Stomach smooth muscle (tissue), 2 donors: ENCODE measurements at regions not wholly inside any gene's neighbourhood (a gene's known extent, or its start where the extent isn't known, plus 50 kb on each side); places are given as distances from the start of the nearest gene placed in this dataset.

Experiments
- H3K27ac ChIP-seq: one replicate; pipeline ENCODE4 v1.7.0; 2013; ENCODE audit warnings: mild to moderate bottlenecking, low read length, inconsistent platforms
- H3K27me3 ChIP-seq, 2 donors: one replicate each; pipeline ENCODE4 v1.7.0; 2013; ENCODE audit warnings: low read length in 2 of 2; ENCODE audit not compliant: insufficient read depth in 2 of 2, control insufficient read depth in 1 of 2
- H3K36me3 ChIP-seq, 2 donors: one replicate each; pipeline ENCODE4 v1.7.0; 2013; ENCODE audit warnings: low read length in 2 of 2; ENCODE audit not compliant: control insufficient read depth in 2 of 2, insufficient read depth in 2 of 2
- H3K4me1 ChIP-seq: one replicate; pipeline ENCODE4 v1.7.0; 2013; ENCODE audit warnings: low read length; ENCODE audit not compliant: control insufficient read depth, insufficient read depth
- H3K4me3 ChIP-seq, 2 donors: one replicate each; pipeline ENCODE4 v1.7.0; 2013; ENCODE audit warnings: low read length in 2 of 2
- H3K9ac ChIP-seq, 2 donors: one replicate each; pipeline ENCODE4 v1.7.0; 2013; ENCODE audit warnings: low read length in 2 of 2, mild to moderate bottlenecking in 1 of 2
- H3K9me3 ChIP-seq, 2 donors: one replicate each; pipeline ENCODE4 v1.7.0; 2013; ENCODE audit warnings: low read length in 2 of 2; ENCODE audit not compliant: control insufficient read depth in 2 of 2
- donor health status: healthy.
- donor health status: Pancreatic carcinoma.

DNA sequence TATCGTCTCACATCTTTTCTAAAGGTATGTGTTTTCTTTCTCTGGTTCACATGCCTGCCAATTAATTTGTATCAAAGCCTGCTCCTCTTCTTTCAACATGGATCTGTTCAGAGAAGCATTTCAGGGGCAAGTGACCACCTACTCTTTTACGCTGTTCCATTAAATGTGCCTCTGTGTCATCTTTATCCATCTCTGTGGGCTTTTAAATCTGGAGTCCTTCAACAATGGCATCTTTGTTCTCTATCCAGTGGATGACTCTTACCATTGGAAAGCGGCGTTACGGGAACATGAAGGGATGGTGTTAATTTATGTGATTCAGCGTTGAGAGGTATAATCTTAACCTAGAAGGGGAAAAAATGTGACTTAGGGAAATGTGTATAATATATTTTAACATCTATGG lies 92.7 kb upstream of the CFAP20DC start:
- H3K36me3 ChIP-seq, result no peaks in the 10 kb centered on the region

GRCh38 chr3:59138966-59139365 lies 89.1 kb upstream of the CFAP20DC start:
- Histone ChIP-seq H3K27ac (no peak overlapping the region), H3K36me3 (no peaks in the 10 kb centered on the region), H3K4me3 (no peak overlapping the region), H3K4me1 (no peaks in the 10 kb centered on the region), H3K9me3 (no peaks in the 10 kb centered on the region), H3K27me3 (no peaks in the 10 kb centered on the region), H3K9ac (no peak overlapping the region)

More for the DNA sequence above, 92.7 kb upstream of the CFAP20DC start:
- no peaks in the 10 kb centered on the region for H3K9me3 ChIP-seq
- H3K4me3 ChIP-seq, result no peak overlapping the region
- H3K27me3 ChIP-seq, result no peaks in the 10 kb centered on the region
- H3K9ac ChIP-seq, result no peak overlapping the region
- no peaks in the 10 kb centered on the region for H3K4me1 ChIP-seq
- H3K27ac ChIP-seq, result no peak overlapping the region

DNA sequence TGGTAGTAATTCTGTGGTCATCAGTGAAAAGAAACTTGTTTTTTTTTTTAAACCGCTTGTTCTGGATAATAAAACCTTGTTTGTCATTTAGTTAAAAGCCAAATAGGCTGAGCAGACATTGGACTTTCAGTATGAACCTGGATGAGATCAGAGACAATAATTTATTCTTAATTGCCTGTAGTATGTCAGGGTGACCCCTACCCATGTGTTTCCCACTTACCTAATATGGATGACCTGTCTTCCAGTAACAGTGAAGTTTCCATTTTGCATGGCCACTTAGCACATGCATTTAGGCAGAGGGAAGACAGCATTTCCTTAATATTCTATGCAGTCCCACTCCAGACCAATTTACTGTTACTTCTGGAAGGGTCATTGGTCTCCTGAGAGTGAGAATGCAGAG lies 87.6 kb upstream of the CFAP20DC start:
- Histone ChIP-seq H3K9me3 (no peaks in the 10 kb centered on the region), H3K27me3 (no peaks in the 10 kb centered on the region), H3K4me3 (no peak overlapping the region), H3K9ac (no peak overlapping the region), H3K4me1 (no peaks in the 10 kb centered on the region), H3K36me3 (no peaks in the 10 kb centered on the region), H3K27ac (no peak overlapping the region)

DNA sequence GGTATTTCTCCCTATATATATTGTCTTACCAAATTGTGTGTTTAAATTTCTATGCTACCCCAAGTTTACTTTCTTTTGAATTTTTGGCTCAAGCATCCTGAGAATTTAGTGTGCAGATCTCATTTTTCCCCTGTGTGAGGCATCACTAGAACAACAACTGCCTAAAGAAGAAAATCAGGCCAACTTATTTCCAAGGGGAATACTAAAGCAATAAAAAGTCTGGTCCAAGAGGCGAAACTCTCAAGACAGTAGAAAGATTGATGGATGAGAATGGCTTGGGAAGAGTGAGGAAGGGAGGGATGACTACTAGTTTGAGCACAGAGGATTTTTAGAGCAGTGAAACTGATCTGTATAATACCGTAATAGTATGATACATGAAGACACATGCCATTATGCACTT lies 86.3 kb upstream of the CFAP20DC start:
- Histone ChIP-seq H3K9me3 (no peaks in the 10 kb centered on the region), H3K9ac (no peak overlapping the region), H3K4me1 (no peaks in the 10 kb centered on the region), H3K36me3 (no peaks in the 10 kb centered on the region), H3K27me3 (no peaks in the 10 kb centered on the region), H3K27ac (no peak overlapping the region), H3K4me3 (no peak overlapping the region)

DNA sequence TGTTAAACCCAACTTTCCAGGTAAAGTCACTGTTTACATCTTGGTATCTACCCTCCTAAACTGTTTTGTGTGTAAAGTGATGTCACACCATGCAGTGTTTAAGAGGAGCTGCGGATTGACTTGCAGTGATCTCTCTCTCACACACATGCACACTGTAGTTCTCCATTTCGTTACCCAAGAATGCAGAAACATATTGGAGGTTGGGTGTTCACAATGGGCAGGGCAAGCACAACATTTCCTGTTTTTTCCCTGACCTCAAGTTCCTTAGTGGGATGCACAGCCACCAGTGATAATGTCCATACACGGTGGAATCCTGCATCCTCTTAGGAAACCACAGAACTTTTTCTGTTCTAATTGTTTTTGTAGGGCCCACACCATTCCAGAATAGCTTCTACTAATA lies 85.3 kb upstream of the CFAP20DC start:
- Histone ChIP-seq H3K4me1 (no peaks in the 10 kb centered on the region), H3K9me3 (no peaks in the 10 kb centered on the region), H3K27me3 (no peaks in the 10 kb centered on the region), H3K27ac (no peak overlapping the region), H3K9ac (no peak overlapping the region), H3K36me3 (no peaks in the 10 kb centered on the region), H3K4me3 (no peak overlapping the region)

GRCh38 chr3:59133311-59133710 lies 83.5 kb upstream of the CFAP20DC start:
- Histone ChIP-seq H3K36me3 (no peaks in the 10 kb centered on the region), H3K9ac (no peak overlapping the region), H3K9me3 (no peaks in the 10 kb centered on the region), H3K4me1 (no peaks in the 10 kb centered on the region), H3K4me3 (no peak overlapping the region), H3K27ac (no peak overlapping the region), H3K27me3 (no peaks in the 10 kb centered on the region)

- Histone ChIP-seq H3K27ac (no peak overlapping the region), H3K9ac (no peak overlapping the region), H3K9me3 (no peaks in the 10 kb centered on the region), H3K36me3 (no peaks in the 10 kb centered on the region), H3K4me3 (no peak overlapping the region), H3K4me1 (no peaks in the 10 kb centered on the region), H3K27me3 (no peaks in the 10 kb centered on the region)
Measured at GRCh38 chr3:59131016-59131766, 81.4 kb upstream of the CFAP20DC start.

DNA sequence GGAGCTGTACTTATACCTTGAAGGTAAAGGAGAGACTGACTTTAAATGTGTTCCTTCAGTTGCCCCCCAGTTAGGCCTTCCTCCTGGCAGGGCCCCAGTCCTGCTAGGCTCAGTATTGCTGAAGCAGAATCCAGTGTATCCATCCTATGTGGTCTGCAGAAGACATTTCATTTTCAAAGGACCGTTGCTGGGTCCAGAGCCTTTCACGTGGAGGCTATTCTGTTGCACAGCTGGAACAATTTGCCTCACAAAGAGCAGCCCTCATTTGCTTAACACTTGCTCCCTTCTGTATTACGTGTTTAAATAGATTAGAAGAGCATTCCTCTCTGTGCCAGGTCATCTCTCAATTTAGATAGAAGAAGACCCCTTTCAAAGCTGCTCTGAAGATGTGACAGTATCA lies 78.9 kb upstream of the CFAP20DC start:
- H3K27me3 ChIP-seq, result no peaks in the 10 kb centered on the region
- no peaks in the 10 kb centered on the region for H3K4me1 ChIP-seq
- H3K36me3 ChIP-seq, result no peaks in the 10 kb centered on the region
- no peak overlapping the region for H3K9ac ChIP-seq
- H3K9me3 ChIP-seq, result no peaks in the 10 kb centered on the region
- no peak overlapping the region for H3K4me3 ChIP-seq
- no peak overlapping the region for H3K27ac ChIP-seq

DNA sequence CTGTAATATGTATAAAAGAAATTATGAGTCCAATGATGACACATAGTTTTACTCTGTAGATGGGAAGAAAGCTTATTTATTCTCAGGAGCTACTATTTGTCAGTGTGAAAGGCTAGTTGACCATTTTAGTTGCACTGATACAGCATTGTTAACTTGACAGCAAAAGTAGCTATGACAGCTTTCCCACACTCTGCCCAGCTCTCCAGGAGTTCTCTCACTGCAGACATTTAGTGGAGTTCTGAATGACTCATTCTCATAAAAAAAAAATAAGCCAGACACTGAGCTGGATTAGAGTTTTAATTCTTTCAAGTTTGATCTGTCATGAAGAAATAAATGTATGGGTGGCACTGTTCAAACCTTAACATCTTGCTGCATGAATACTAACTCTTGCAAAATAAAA lies 77.2 kb upstream of the CFAP20DC start:
- Histone ChIP-seq H3K27ac (no peak overlapping the region), H3K27me3 (no peaks in the 10 kb centered on the region), H3K4me1 (no peaks in the 10 kb centered on the region), H3K9ac (no peak overlapping the region), H3K4me3 (no peak overlapping the region), H3K36me3 (no peaks in the 10 kb centered on the region), H3K9me3 (no peaks in the 10 kb centered on the region)

- no peaks in the 10 kb centered on the region for H3K9me3 ChIP-seq
- no peaks in the 10 kb centered on the region for H3K4me1 ChIP-seq
- H3K4me3 ChIP-seq, result no peak overlapping the region
- H3K36me3 ChIP-seq, result no peaks in the 10 kb centered on the region
- no peaks in the 10 kb centered on the region for H3K27me3 ChIP-seq
- no peak overlapping the region for H3K9ac ChIP-seq
- H3K27ac ChIP-seq, result no peak overlapping the region
Measured at GRCh38 chr3:59126446-59126845, 76.6 kb upstream of the CFAP20DC start.

GRCh38 chr3:59121346-59122144 lies 71.7 kb upstream of the CFAP20DC start:
- peaks cover 0 to 3% of the 10 kb centered on the region in 2 donors for H3K9me3 ChIP-seq
- H3K4me3 ChIP-seq, result no peak overlapping the region
- H3K27ac ChIP-seq, result no peak overlapping the region
- H3K4me1 ChIP-seq, result no peaks in the 10 kb centered on the region
- no peaks in the 10 kb centered on the region for H3K27me3 ChIP-seq
- H3K9ac ChIP-seq, result no peak overlapping the region
- H3K36me3 ChIP-seq, result no peaks in the 10 kb centered on the region
